Type B pancreatic cell (in vitro differentiated cells): ENCODE measurements at regions not wholly inside any gene's neighbourhood (a gene's known extent, or its start where the extent isn't known, plus 50 kb on each side); places are given as distances from the start of the nearest gene placed in this dataset.

Experiments
- DNase-seq: peaks from one replicate; pipeline ENCODE4 v3.0.0; 2021; ENCODE audit warnings: mixed read lengths; ENCODE audit not compliant: unreplicated experiment; ENCODE audit errors: extremely low spot score
- H3K27ac Mint-ChIP-seq: 2 replicates; pipeline ENCODE4 v1.8.0; 2021; ENCODE audit warnings: mild to moderate bottlenecking, mixed read lengths
- H3K27me3 Mint-ChIP-seq: 2 replicates; pipeline ENCODE4 v1.8.0; 2021; ENCODE audit warnings: mixed read lengths
- H3K36me3 Mint-ChIP-seq: 2 replicates; pipeline ENCODE4 v1.8.0; 2021; ENCODE audit warnings: mixed read lengths
- H3K4me1 Mint-ChIP-seq: one replicate; pipeline ENCODE4 v1.8.0; 2021; ENCODE audit warnings: mixed read lengths; ENCODE audit not compliant: unreplicated experiment
- H3K4me3 Mint-ChIP-seq: 2 replicates; pipeline ENCODE4 v1.8.0; 2021; ENCODE audit warnings: mild to moderate bottlenecking, mixed read lengths
- H3K9me3 Mint-ChIP-seq: 2 replicates; pipeline ENCODE4 v1.8.0; 2021; ENCODE audit warnings: mixed read lengths
- TF ChIP-seq, protein P1 (sequence below): fragments of 200-600 bp; sonication (generic); conservative IDR thresholded peaks from 2 replicates; pipeline ENCODE4 v1.5.0; 2021; ENCODE audit warnings: antibody characterized with exemption, mild to moderate bottlenecking

DNA sequence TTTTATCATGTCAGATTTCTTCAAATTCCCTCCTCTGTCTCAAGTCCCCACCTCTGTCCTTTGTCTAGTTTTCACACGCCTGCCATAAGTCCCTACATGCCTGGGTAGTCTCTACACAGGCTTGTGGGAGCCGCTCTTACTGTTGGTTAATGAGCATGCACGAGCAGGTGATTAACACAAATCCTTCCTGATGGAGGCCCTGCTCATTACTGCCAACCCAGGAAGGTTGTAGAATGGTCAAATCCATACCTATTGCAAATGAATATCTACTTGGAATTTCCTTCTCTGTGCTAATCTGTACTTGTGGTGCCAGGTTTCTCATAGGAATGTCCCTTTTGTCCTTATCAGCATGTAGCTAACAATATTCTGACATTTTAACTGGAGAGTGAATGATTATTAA is 208.4 kb upstream of the HDX start:
- Mint-ChIP-seq H3K4me1 (no peaks in the 10 kb centered on the region), H3K27ac (no peak overlapping the region), H3K9me3 (peaks cover 5% of the 10 kb centered on the region), H3K27me3 (no peaks in the 10 kb centered on the region), H3K36me3 (no peaks in the 10 kb centered on the region), H3K4me3 (no peak overlapping the region)
- TF ChIP-seq, protein P1, sequence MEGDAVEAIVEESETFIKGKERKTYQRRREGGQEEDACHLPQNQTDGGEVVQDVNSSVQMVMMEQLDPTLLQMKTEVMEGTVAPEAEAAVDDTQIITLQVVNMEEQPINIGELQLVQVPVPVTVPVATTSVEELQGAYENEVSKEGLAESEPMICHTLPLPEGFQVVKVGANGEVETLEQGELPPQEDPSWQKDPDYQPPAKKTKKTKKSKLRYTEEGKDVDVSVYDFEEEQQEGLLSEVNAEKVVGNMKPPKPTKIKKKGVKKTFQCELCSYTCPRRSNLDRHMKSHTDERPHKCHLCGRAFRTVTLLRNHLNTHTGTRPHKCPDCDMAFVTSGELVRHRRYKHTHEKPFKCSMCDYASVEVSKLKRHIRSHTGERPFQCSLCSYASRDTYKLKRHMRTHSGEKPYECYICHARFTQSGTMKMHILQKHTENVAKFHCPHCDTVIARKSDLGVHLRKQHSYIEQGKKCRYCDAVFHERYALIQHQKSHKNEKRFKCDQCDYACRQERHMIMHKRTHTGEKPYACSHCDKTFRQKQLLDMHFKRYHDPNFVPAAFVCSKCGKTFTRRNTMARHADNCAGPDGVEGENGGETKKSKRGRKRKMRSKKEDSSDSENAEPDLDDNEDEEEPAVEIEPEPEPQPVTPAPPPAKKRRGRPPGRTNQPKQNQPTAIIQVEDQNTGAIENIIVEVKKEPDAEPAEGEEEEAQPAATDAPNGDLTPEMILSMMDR: no peak
- DNase-seq: no peak

DNA sequence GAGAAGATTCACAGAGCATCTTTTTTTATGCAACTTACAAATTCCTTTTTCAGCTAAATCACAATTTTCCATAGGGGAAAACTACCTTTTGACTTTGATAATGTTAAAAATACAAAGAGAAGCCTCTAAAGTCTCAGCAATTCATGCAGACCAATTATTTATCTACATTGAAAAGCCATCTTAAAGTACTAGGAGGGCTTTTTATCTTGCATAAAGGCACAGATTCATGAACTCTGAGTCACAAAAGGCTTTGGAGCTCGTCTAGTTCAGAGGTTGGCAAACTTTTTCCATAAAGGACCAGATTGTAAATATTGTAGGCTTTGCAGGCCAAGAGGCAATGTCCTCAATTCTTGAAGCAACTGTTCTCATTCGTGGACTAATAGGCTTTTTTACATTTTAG is 210.4 kb upstream of the HDX start:
- no peaks in the 10 kb centered on the region for H3K36me3 Mint-ChIP-seq
- no peak overlapping the region for H3K27ac Mint-ChIP-seq
- H3K4me1 Mint-ChIP-seq: no peaks in the 10 kb centered on the region
- H3K27me3 Mint-ChIP-seq: no peaks in the 10 kb centered on the region
- TF ChIP-seq, protein P1: no peak
- DNase-seq: no peak
- H3K9me3 Mint-ChIP-seq: peaks cover 5% of the 10 kb centered on the region
- H3K4me3 Mint-ChIP-seq: no peak overlapping the region

DNA sequence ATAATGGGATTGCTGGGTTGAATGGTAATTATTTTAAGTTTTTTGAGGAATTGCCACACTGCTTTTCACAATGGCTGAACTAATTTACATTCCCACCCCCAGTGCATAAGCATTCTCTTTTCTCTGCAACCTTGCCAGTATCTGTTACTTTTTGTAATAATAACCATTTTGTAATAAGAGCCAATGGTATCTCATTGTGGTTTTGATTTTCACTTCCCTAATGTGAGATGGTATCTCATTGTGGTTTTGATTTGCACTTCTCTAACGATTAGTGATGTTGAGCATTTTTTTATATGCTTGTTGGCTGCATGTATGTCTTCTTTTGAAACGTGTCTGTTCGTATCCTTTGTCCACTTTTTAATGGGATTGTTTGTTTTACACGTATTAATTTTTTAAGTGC is 213.1 kb upstream of the HDX start:
- no peak for DNase-seq
- H3K4me1 Mint-ChIP-seq: no peaks in the 10 kb centered on the region
- no peaks in the 10 kb centered on the region for H3K27me3 Mint-ChIP-seq
- H3K27ac Mint-ChIP-seq: no peak overlapping the region
- H3K9me3 Mint-ChIP-seq: no peaks in the 10 kb centered on the region
- H3K36me3 Mint-ChIP-seq: no peaks in the 10 kb centered on the region
- no peak overlapping the region for H3K4me3 Mint-ChIP-seq
- TF ChIP-seq, protein P1: no peak

DNA sequence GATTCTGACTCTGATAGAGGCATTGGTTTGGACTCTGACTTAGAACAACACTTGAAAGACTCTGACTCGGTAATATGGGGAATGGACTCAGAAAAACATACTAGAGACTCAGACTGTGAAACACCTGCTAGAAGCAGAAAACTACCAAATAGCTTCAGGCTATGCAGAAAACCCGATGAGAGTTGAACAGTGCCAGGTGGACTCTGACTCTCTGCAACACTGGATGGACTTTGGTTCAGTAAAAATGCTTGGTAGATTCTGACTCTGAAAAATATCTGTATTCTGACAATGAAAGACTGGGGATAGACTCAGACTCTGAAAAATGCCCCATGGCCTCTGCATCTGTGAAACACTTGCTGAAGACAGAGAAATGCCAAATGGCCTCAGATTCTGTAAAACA is 215.1 kb upstream of the HDX start:
- no peaks in the 10 kb centered on the region for H3K4me1 Mint-ChIP-seq
- H3K36me3 Mint-ChIP-seq: no peaks in the 10 kb centered on the region
- H3K27ac Mint-ChIP-seq: no peak overlapping the region
- no peaks in the 10 kb centered on the region for H3K9me3 Mint-ChIP-seq
- no peak overlapping the region for H3K4me3 Mint-ChIP-seq
- no peaks in the 10 kb centered on the region for H3K27me3 Mint-ChIP-seq
- no peak for DNase-seq
- TF ChIP-seq, protein P1: no peak

DNA sequence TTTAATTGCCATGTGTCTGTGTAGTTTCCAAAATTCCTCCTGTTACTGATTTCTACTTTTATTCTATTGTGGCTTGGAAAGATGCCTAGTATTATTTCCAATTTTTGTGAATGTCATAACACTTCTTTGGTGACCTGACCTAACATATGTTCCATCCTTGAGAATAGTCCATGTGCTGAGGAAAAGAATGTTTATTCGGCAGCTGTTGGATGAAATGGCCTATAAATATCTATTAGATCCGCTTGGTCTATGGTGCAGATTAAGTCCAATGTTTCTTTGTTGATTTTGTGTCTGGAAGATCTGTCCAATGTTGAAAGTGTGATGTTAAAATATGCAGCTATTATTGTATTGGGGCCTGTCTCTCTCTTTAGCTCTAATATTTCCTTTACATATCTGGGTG is 219.2 kb upstream of the HDX start:
- Mint-ChIP-seq H3K4me3 (no peak overlapping the region), H3K36me3 (no peaks in the 10 kb centered on the region), H3K27ac (no peak overlapping the region), H3K27me3 (no peaks in the 10 kb centered on the region), H3K4me1 (no peaks in the 10 kb centered on the region), H3K9me3 (no peaks in the 10 kb centered on the region)
- DNase-seq: no peak
- TF ChIP-seq, protein P1: no peak

DNA sequence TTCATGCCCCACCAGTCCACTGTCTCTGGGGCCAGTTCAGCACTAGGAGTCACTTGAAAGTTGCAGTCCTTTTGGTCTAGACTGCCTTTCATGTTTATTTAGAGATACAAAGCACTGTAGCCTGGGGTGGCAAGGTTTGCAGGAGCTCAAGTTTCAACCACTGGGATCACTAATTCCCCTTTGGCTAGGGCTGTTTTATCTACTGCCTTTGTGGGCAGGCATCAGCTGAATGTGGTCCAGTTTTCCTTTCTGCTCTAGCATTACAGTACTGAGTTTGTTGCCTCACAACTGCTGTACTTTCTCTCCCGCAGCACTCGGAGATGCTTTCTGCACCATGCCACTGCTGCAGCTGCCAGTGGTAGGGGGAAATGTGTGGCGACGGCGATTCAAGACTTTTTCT is 222.3 kb upstream of the HDX start:
- no peak overlapping the region for H3K4me3 Mint-ChIP-seq
- no peak for DNase-seq
- no peaks in the 10 kb centered on the region for H3K27me3 Mint-ChIP-seq
- TF ChIP-seq, protein P1: no peak
- H3K27ac Mint-ChIP-seq: no peak overlapping the region
- no peaks in the 10 kb centered on the region for H3K36me3 Mint-ChIP-seq
- H3K9me3 Mint-ChIP-seq: no peaks in the 10 kb centered on the region
- no peaks in the 10 kb centered on the region for H3K4me1 Mint-ChIP-seq
